OCI-LY3 (cell line): ENCODE measurements at regions not wholly inside any gene's neighbourhood (a gene's known extent, or its start where the extent isn't known, plus 50 kb on each side); places are given as distances from the start of the nearest gene placed in this dataset.
"Not testable (repeated sequence)": the region's sequence is repeated elsewhere in the genome, so short reads cannot be mapped to it uniquely, and the experiment has no call there.

Source experiments
- CTCF ChIP-seq: fragments of 200-600, 300-600 bp; sonication (generic); IDR thresholded peaks from 2 replicates; pipeline ENCODE4 v1.5.1; 2014; ENCODE audit warnings: antibody characterized with exemption, low read length, low read depth
- EZH2phosphoT487 ChIP-seq: fragments of 200-600 bp; shearing (Covaris generic); IDR thresholded peaks from 2 replicates; pipeline ENCODE4 v1.6.1; 2018; ENCODE audit warnings: antibody characterized with exemption, mixed run types, low read depth

DNA sequence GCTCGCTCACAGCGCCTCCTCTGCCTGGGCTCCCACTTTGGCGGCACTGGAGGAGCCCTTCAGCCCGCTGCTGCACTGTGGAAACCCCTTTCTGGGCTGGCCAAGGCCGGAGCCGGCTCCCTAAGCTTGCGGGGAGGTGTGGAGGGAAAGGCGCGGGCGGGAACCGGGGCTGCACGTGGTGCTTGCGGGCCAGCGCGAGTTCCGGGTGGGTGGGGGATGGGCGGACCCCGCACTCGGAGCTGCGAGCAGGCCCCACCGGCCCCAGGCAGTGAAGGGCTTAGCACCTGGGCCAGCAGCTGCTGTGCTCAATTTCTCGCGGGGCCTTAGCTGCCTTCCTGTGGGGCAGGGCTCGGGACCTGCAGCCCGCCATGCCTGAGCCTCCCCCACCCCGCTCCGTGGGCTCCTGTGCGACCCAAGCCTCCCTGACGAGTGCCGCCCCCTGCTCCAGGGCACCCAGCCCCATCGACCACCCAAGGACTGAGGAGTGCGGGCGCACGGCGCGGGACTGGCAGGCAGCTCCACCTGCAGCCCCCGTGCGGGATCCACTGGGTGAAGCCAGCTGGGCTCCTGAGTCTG lies 721.0 kb upstream of the NRP1 start:
- not testable (repeated sequence) for TF ChIP-seq CTCF, EZH2phosphoT487
